B cell (primary cell): ENCODE measurements at regions not wholly inside any gene's neighbourhood (a gene's known extent, or its start where the extent isn't known, plus 50 kb on each side); places are given as distances from the start of the nearest gene placed in this dataset.

Experiments
- EZH2 ChIP-seq: IDR thresholded peaks from 2 replicates; pipeline ENCODE4 v1.6.1; 2012; ENCODE audit warnings: borderline replicate concordance, low read depth, mild to moderate bottlenecking, moderate library complexity, low read length; ENCODE audit not compliant: insufficient read depth, poor library complexity, severe bottlenecking
- TF ChIP-seq, protein P1 (sequence below): fragments of 200-600 bp; IDR thresholded peaks from one replicate; pipeline ENCODE4 v1.8.0; 2022; ENCODE audit warnings: antibody characterized with exemption, mild to moderate bottlenecking

DNA sequence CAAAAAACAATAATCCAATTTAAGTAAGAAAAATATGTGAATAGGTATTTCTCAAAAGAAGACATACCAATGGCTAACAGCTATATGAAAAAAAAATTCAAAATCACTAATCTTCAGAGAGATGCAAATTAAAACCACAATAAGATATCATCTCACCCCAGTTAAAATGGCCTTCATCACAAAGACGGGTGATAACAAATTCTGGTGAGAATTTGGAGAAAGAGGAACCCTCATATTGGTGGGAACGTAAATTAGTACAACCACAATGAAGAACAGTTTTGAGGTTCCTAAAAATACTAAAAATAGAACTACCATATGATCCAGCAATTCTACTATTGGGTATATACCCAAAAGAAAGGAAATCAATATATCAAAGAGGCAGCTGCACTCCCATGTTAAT, 94.3 kb downstream of the TMEM167A start:
- TF ChIP-seq, protein P1, sequence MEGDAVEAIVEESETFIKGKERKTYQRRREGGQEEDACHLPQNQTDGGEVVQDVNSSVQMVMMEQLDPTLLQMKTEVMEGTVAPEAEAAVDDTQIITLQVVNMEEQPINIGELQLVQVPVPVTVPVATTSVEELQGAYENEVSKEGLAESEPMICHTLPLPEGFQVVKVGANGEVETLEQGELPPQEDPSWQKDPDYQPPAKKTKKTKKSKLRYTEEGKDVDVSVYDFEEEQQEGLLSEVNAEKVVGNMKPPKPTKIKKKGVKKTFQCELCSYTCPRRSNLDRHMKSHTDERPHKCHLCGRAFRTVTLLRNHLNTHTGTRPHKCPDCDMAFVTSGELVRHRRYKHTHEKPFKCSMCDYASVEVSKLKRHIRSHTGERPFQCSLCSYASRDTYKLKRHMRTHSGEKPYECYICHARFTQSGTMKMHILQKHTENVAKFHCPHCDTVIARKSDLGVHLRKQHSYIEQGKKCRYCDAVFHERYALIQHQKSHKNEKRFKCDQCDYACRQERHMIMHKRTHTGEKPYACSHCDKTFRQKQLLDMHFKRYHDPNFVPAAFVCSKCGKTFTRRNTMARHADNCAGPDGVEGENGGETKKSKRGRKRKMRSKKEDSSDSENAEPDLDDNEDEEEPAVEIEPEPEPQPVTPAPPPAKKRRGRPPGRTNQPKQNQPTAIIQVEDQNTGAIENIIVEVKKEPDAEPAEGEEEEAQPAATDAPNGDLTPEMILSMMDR, result no peak
- no peak for TF ChIP-seq EZH2
